ENCODE measurements at regions not wholly inside any gene's neighbourhood (a gene's known extent, or its start where the extent isn't known, plus 50 kb on each side); places are given as distances from the start of the nearest gene placed in this dataset.

DNA sequence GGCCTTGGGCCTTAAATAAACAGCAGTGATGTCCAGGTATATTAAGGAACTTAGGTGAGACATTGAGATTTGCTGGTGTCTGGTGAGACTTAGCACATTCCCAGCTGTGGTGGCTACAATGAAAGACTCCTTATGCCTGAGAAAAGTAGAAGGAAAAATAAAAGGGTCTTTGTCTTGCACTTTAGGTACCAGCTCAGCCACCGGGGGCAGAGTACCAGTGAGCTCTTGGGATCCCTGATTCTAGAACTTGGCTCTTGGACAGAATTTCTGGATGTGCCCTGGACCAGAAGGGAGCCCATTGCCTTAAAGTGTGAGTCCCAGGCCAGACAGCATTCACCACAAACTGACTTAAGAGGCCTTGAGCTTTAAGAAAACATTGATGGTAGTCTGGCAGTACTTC lies 1038.7 kb downstream of the SORCS3 start:
- no peak for DNase-seq (ENCODE audit: low spot score)
- Histone ChIP-seq H3K4me3 (no peak overlapping the region), H3K9me3 (ENCODE audit: low read depth) (no peaks in the 10 kb centered on the region), H3K4me2 (no peak overlapping the region), H3K36me3 (replicated peaks; ENCODE audit: insufficient read depth, low read depth) (no peaks in the 10 kb centered on the region), H3K27me3 (no peaks in the 10 kb centered on the region), H3K9me2 (replicated peaks; ENCODE audit: insufficient read depth) (no peaks in the 10 kb centered on the region), H2AFZ (no peak overlapping the region), H3K79me2 (no peaks in the 10 kb centered on the region), H3K4me1 (ENCODE audit: insufficient read depth) (no peaks in the 10 kb centered on the region), H4K20me1 (ENCODE audit: insufficient read depth, poor library complexity, severe bottlenecking) (no peaks in the 10 kb centered on the region), H3K27ac (no peak overlapping the region)
- TF ChIP-seq CTCF (IDR thresholded peaks at IDR 0.05; ENCODE audit: poor library complexity): no peak
- TF ChIP-seq EZH2 (IDR thresholded peaks at IDR 0.05; ENCODE audit: borderline replicate concordance): no peak
- TF ChIP-seq EZH2phosphoT487 (IDR thresholded peaks at IDR 0.05; ENCODE audit: low read depth, severe bottlenecking, unreplicated experiment): no peak
- 94% methylated on average over 1 of the region's 1 CpG for WGBS (ENCODE audit: low lambda C conversion rate, missing lambda C conversion rate)

DNA sequence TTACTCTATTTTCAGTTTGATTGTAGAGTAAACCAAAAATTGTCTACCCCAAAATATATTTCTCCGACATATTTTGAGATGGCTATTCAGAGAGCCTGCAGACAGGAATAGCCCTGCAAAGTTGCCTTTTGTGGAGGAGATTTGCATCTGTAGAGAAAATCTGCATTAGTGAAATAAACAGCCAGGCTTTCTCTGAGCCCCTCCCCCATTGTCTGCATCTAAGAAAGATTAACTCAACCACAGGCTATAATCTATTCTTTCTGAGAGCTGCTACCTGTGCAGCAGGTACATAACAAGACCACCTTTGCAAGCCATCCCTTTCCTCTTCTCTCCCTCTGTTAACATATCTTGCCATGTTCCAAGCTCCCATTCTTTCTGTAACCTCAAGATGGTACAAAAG lies 1034.2 kb downstream of the SORCS3 start:
- Histone ChIP-seq H3K9me2 (replicated peaks; ENCODE audit: insufficient read depth) (no peaks in the 10 kb centered on the region), H3K27me3 (no peaks in the 10 kb centered on the region), H2AFZ (no peak overlapping the region), H3K36me3 (replicated peaks; ENCODE audit: insufficient read depth, low read depth) (no peaks in the 10 kb centered on the region), H3K79me2 (no peaks in the 10 kb centered on the region), H3K4me1 (ENCODE audit: insufficient read depth) (no peaks in the 10 kb centered on the region), H3K9me3 (ENCODE audit: low read depth) (no peaks in the 10 kb centered on the region), H3K4me2 (no peak overlapping the region), H4K20me1 (ENCODE audit: insufficient read depth, poor library complexity, severe bottlenecking) (no peaks in the 10 kb centered on the region), H3K27ac (no peak overlapping the region), H3K4me3 (no peak overlapping the region)
- TF ChIP-seq EZH2phosphoT487 (IDR thresholded peaks at IDR 0.05; ENCODE audit: low read depth, severe bottlenecking, unreplicated experiment) (no peak), CTCF (IDR thresholded peaks at IDR 0.05; ENCODE audit: poor library complexity) (no peak), EZH2 (IDR thresholded peaks at IDR 0.05; ENCODE audit: borderline replicate concordance) (no peak)
- 85% methylated on average over 1 of the region's 1 CpG for WGBS (ENCODE audit: low lambda C conversion rate, missing lambda C conversion rate)
- no peak for DNase-seq (ENCODE audit: low spot score)

GRCh38 chr10:105674448-105674847 lies 1033.4 kb downstream of the SORCS3 start:
- Histone ChIP-seq H3K36me3 (replicated peaks; ENCODE audit: insufficient read depth, low read depth) (no peaks in the 10 kb centered on the region), H3K9me2 (replicated peaks; ENCODE audit: insufficient read depth) (no peaks in the 10 kb centered on the region), H3K79me2 (no peaks in the 10 kb centered on the region), H4K20me1 (ENCODE audit: insufficient read depth, poor library complexity, severe bottlenecking) (no peaks in the 10 kb centered on the region), H3K4me3 (no peak overlapping the region), H3K27me3 (no peaks in the 10 kb centered on the region), H3K27ac (no peak overlapping the region), H2AFZ (no peak overlapping the region), H3K4me1 (ENCODE audit: insufficient read depth) (no peaks in the 10 kb centered on the region), H3K4me2 (no peak overlapping the region), H3K9me3 (ENCODE audit: low read depth) (no peaks in the 10 kb centered on the region)
- 78% methylated on average over 5 of the region's 5 CpGs for WGBS (ENCODE audit: low lambda C conversion rate, missing lambda C conversion rate)
- TF ChIP-seq CTCF (IDR thresholded peaks at IDR 0.05; ENCODE audit: poor library complexity) (no peak), EZH2 (IDR thresholded peaks at IDR 0.05; ENCODE audit: borderline replicate concordance) (no peak), EZH2phosphoT487 (IDR thresholded peaks at IDR 0.05; ENCODE audit: low read depth, severe bottlenecking, unreplicated experiment) (no peak)
- no peak for DNase-seq (ENCODE audit: low spot score)

DNA sequence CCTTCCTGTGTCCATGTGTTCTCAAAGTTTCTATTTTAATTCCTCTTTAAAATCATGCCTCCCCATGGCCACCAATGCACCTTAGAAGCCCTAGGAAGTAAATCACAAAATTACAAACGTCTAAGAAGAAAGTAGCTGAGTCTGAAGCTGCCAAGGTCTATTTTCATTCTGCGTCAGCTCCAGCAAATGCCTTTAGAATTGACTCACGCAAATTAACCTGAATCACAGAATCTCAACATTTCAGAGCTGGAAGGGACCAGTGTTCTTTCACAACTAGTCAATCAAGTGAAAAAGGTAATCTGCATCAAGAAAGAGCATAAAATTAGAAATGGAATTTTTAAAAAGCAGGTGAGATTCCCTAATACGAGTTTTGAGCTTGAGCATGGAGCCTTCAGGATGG lies 1017.6 kb downstream of the SORCS3 start:
- Histone ChIP-seq H2AFZ (no peak overlapping the region), H3K9me2 (replicated peaks; ENCODE audit: insufficient read depth) (no peaks in the 10 kb centered on the region), H3K4me2 (no peak overlapping the region), H3K27me3 (no peaks in the 10 kb centered on the region), H3K4me3 (no peak overlapping the region), H4K20me1 (ENCODE audit: insufficient read depth, poor library complexity, severe bottlenecking) (no peaks in the 10 kb centered on the region), H3K36me3 (replicated peaks; ENCODE audit: insufficient read depth, low read depth) (no peaks in the 10 kb centered on the region), H3K4me1 (ENCODE audit: insufficient read depth) (no peaks in the 10 kb centered on the region), H3K79me2 (no peaks in the 10 kb centered on the region), H3K27ac (no peak overlapping the region), H3K9me3 (ENCODE audit: low read depth) (no peaks in the 10 kb centered on the region)
- 69% methylated on average over 4 of the region's 4 CpGs for WGBS (ENCODE audit: low lambda C conversion rate, missing lambda C conversion rate)
- TF ChIP-seq CTCF (IDR thresholded peaks at IDR 0.05; ENCODE audit: poor library complexity): no peak
- TF ChIP-seq EZH2 (IDR thresholded peaks at IDR 0.05; ENCODE audit: borderline replicate concordance): no peak
- no peak for TF ChIP-seq EZH2phosphoT487 (IDR thresholded peaks at IDR 0.05; ENCODE audit: low read depth, severe bottlenecking, unreplicated experiment)
- DNase-seq (ENCODE audit: low spot score): no peak
